Mesothelial cell of epicardium (in vitro differentiated cells): ENCODE measurements at regions not wholly inside any gene's neighbourhood (a gene's known extent, or its start where the extent isn't known, plus 50 kb on each side); places are given as distances from the start of the nearest gene placed in this dataset.
"Not testable (repeated sequence)": the region's sequence is repeated elsewhere in the genome, so short reads cannot be mapped to it uniquely, and the experiment has no call there.

Experiments used
- DNase-seq, 2 experiments: peaks; one replicate each; pipeline ENCODE4 v3.0.0; 2021; ENCODE audit warnings: low spot score in 2 of 2; ENCODE audit not compliant: unreplicated experiment in 2 of 2
- H3K27ac Mint-ChIP-seq: 2 replicates; pipeline ENCODE4 v1.8.0; 2021; ENCODE audit warnings: mixed read lengths
- H3K27me3 Mint-ChIP-seq: 2 replicates; pipeline ENCODE4 v1.8.0; 2021; ENCODE audit warnings: low read depth, mixed read lengths
- H3K36me3 Mint-ChIP-seq: 2 replicates; pipeline ENCODE4 v1.8.0; 2021; ENCODE audit warnings: mixed read lengths
- H3K4me1 Mint-ChIP-seq: 2 replicates; pipeline ENCODE4 v1.8.0; 2021; ENCODE audit warnings: mixed read lengths
- H3K4me3 Mint-ChIP-seq: 2 replicates; pipeline ENCODE4 v1.8.0; 2021; ENCODE audit warnings: mild to moderate bottlenecking, moderate library complexity, mixed read lengths
- H3K9me3 Mint-ChIP-seq: 2 replicates; pipeline ENCODE4 v1.8.0; 2021; ENCODE audit warnings: mixed read lengths
- TF ChIP-seq, protein P1 (sequence below): fragments of 200-600 bp; sonication (generic); IDR thresholded peaks from one replicate; pipeline ENCODE4 v1.5.0; 2021; ENCODE audit warnings: antibody characterized with exemption; ENCODE audit not compliant: unreplicated experiment

DNA sequence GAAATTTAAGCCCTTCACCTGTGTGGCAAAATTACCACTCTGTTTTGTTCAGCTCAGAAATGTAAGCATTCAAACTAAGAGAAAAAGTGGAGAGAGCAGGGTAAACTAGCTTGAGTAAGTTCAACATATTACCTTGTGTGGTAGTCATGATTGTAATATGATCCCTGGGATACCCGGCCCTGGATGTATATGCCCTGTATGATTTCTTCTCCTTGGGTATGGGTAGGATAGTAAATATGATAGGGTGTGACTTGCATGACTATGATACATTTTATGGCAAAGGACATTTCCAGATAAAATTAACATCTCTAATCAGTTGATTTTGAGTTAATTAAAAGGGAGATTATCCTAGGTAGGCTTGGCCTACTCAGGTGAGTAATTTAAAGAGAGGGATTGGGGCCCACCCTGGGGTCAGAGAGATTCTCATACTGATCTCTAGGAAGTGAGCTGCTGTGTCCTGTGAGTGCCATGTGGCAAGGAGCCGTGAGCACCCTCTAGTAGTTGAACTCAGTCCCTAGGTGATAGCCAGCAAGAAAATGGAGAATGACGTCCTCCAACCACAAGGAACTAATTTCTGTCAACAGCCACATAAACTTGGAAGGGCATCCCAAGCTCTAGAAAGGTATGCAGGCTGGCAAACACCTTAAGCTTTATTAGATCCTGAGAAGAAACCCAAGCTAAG, 62.2 kb upstream of the ANXA1 start:
- H3K27me3 Mint-ChIP-seq = no peaks in the 10 kb centered on the region
- no peak overlapping the region for H3K27ac Mint-ChIP-seq
- no peak for DNase-seq
- no peaks in the 10 kb centered on the region for H3K36me3 Mint-ChIP-seq
- TF ChIP-seq, protein P1, sequence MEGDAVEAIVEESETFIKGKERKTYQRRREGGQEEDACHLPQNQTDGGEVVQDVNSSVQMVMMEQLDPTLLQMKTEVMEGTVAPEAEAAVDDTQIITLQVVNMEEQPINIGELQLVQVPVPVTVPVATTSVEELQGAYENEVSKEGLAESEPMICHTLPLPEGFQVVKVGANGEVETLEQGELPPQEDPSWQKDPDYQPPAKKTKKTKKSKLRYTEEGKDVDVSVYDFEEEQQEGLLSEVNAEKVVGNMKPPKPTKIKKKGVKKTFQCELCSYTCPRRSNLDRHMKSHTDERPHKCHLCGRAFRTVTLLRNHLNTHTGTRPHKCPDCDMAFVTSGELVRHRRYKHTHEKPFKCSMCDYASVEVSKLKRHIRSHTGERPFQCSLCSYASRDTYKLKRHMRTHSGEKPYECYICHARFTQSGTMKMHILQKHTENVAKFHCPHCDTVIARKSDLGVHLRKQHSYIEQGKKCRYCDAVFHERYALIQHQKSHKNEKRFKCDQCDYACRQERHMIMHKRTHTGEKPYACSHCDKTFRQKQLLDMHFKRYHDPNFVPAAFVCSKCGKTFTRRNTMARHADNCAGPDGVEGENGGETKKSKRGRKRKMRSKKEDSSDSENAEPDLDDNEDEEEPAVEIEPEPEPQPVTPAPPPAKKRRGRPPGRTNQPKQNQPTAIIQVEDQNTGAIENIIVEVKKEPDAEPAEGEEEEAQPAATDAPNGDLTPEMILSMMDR = no peak
- no peaks in the 10 kb centered on the region for H3K4me1 Mint-ChIP-seq
- no peaks in the 10 kb centered on the region for H3K9me3 Mint-ChIP-seq
- no peak overlapping the region for H3K4me3 Mint-ChIP-seq

DNA sequence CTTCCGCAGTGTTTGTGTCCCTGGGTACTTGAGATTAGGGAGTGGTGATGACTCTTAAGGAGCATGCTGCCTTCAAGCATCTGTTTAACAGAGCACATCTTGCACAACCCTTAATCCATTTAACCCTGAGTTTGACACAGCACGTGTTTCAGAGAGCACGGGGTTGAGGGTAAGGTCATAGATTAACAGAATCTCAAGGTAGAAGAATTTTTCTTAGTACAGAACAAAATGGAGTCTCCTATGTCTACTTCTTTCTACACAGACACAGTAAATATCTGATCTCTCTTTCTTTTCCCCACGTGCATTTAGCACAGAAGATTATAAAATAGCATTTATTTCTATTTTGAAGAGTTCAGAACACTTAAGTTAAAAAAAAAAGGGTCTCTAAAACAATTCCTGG, 63.8 kb upstream of the ANXA1 start:
- H3K27me3 Mint-ChIP-seq, DNase-seq, H3K4me3 Mint-ChIP-seq, H3K27ac Mint-ChIP-seq, H3K36me3 Mint-ChIP-seq, H3K4me1 Mint-ChIP-seq, H3K9me3 Mint-ChIP-seq: not testable (repeated sequence)

DNA sequence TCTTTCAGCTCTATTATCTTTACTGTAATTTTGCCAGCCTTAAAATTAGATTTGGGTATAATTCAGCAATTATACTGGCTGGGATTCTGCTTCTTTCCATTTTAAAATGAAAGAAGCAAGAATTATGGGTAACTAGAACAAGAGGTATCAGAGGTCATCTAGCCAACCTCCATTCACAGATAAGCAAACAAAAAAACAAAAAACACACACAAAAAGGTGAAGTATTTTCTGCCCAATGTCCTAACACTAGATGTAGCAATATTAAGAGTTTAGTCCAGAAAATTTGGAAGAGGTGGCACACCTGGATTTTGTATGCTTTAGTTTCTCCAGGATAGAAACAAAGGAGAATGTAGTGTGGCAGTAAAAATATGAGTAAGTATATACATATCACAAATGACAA, 68.1 kb upstream of the ANXA1 start:
- no peak for DNase-seq
- Mint-ChIP-seq H3K4me3 (no peak overlapping the region), H3K27me3 (no peaks in the 10 kb centered on the region), H3K27ac (no peak overlapping the region), H3K4me1 (peaks cover 24% of the 10 kb centered on the region), H3K9me3 (no peaks in the 10 kb centered on the region), H3K36me3 (no peaks in the 10 kb centered on the region)
- TF ChIP-seq, protein P1 = no peak

DNA sequence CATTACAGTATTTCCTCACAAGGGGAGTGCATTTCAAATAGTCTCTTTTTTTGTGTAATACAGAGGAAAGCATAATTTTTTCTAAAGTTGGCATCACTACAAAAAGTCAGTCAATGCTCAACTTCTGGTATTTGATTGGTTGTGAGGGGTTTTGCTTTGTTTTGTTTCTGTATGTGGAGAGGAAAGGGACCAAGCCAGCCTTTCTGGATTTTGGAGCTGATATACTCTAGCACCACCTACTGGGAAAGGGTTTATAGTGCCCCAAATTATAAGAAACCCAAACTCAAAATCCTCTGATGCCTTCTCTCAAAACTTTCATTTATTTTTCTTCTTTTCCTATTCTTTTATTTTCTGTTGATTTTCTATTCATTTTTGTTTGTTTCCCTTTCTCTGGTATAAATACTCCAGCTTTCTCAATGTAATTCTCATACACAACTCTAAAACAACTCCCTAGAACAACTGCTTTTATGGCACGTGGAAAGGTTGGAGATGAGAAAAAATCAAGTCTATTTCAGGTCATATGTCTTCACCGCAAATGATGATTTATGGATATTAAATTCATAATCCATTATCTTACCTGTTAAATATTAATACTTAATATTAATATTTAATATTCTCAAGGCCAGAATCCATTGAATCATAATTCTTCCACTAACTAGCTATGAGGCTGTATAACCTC, 69.5 kb upstream of the ANXA1 start:
- Mint-ChIP-seq H3K4me1 (peaks cover 30% of the 10 kb centered on the region), H3K9me3 (no peaks in the 10 kb centered on the region), H3K27me3 (no peaks in the 10 kb centered on the region), H3K27ac (peak overlapping the region; percentile 26), H3K4me3 (no peak overlapping the region), H3K36me3 (no peaks in the 10 kb centered on the region)
- TF ChIP-seq, protein P1 = peak; percentile 68
- DNase-seq = no peak

DNA sequence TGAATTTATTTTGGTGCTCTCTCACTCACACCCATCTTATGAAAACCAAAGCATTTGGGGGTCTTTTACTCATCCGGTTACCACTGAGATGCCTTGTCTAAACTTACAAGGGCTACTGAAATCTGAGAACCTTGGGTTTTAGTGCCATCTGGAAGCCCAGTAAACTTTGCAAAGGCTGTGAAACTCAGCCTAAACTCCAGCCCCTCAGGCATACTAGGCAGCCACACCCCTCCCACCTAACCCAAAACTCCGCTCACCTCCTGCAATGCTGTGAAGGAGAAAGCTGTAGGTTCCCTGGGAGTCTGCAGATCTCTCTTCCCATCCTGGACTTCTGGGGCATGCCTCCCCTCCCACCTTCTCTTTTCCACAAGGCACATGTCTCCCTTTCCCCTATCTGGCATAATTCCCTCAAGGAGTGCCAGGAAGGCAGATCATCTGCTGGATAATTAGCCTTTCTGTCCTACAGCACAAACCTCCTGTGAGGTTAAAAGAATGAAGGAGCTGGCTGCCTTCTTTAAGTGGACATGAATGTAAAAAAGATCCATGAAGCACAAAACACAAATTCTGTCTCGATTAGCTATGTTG, 71.5 kb upstream of the ANXA1 start:
- Mint-ChIP-seq H3K27ac (peak overlapping the region; percentile 21), H3K9me3 (no peaks in the 10 kb centered on the region), H3K27me3 (no peaks in the 10 kb centered on the region), H3K36me3 (no peaks in the 10 kb centered on the region), H3K4me3 (no peak overlapping the region), H3K4me1 (peaks cover 30% of the 10 kb centered on the region)
- no peak for DNase-seq
- TF ChIP-seq, protein P1 = no peak

DNA sequence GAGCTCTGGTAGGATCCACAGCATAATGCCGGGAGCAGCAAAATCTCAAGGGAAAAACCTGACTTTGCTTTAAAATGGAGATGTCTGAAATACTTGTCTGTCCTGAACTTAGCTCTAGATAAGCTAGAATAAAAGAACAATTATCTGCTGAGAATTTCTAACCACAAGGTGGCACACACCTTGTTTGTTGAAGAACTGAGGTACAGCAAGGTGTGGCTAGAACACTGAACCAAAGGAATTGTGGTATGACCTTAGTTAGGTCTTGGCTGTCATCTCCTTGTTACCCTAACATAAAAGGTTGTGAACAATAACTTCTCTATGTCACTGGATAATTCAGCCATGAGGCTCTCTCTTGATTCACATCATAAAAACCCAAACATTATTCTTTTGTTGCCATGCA, 72.3 kb upstream of the ANXA1 start:
- no peaks in the 10 kb centered on the region for H3K27me3 Mint-ChIP-seq
- TF ChIP-seq, protein P1 = no peak
- DNase-seq = no peak
- no peak overlapping the region for H3K4me3 Mint-ChIP-seq
- H3K9me3 Mint-ChIP-seq = no peaks in the 10 kb centered on the region
- peaks cover 37% of the 10 kb centered on the region for H3K4me1 Mint-ChIP-seq
- H3K27ac Mint-ChIP-seq = peak overlapping the region; percentile 6
- no peaks in the 10 kb centered on the region for H3K36me3 Mint-ChIP-seq
